Ishikawa (cell line): ENCODE measurements at regions not wholly inside any gene's neighbourhood (a gene's known extent, or its start where the extent isn't known, plus 50 kb on each side); places are given as distances from the start of the nearest gene placed in this dataset.

ENCODE experiments used
- CEBPB ChIP-seq: IDR thresholded peaks from 2 replicates; pipeline ENCODE4 v1.6.1; 2012
- CREB1 ChIP-seq: IDR thresholded peaks from 2 replicates; pipeline ENCODE4 v1.6.1; 2012; ENCODE audit warnings: low read depth
- EGR1 ChIP-seq: IDR thresholded peaks from 2 replicates; pipeline ENCODE4 v1.6.1; 2012
- EP300 ChIP-seq: IDR thresholded peaks from 2 replicates; pipeline ENCODE4 v1.6.1; 2012; ENCODE audit warnings: borderline replicate concordance
- FOXM1 ChIP-seq: IDR thresholded peaks from 2 replicates; pipeline ENCODE4 v1.6.1; 2012; ENCODE audit warnings: low read depth, borderline replicate concordance
- MAX ChIP-seq: IDR thresholded peaks from 2 replicates; pipeline ENCODE4 v1.6.1; 2012
- NFIC ChIP-seq: IDR thresholded peaks from 2 replicates; pipeline ENCODE4 v1.6.1; 2012
- RAD21 ChIP-seq: IDR thresholded peaks from 2 replicates; pipeline ENCODE4 v1.6.1; 2012; ENCODE audit warnings: low read depth
- REST ChIP-seq: IDR thresholded peaks from 2 replicates; pipeline ENCODE4 v1.6.1; 2012; ENCODE audit warnings: low read depth, mild to moderate bottlenecking
- TAF1 ChIP-seq: IDR thresholded peaks from 2 replicates; pipeline ENCODE4 v1.6.1; 2012; ENCODE audit warnings: low read depth, mild to moderate bottlenecking
- TCF12 ChIP-seq: IDR thresholded peaks from 2 replicates; pipeline ENCODE4 v1.6.1; 2012; ENCODE audit warnings: low read depth
- TEAD4 ChIP-seq: IDR thresholded peaks from 2 replicates; pipeline ENCODE4 v1.6.1; 2012
- USF1 ChIP-seq: IDR thresholded peaks from 2 replicates; pipeline ENCODE4 v1.6.1; 2012
- YY1 ChIP-seq: IDR thresholded peaks from 2 replicates; pipeline ENCODE4 v1.6.1; 2012; ENCODE audit warnings: low read depth
- ZBTB7A ChIP-seq: IDR thresholded peaks from 2 replicates; pipeline ENCODE4 v1.6.1; 2012; ENCODE audit warnings: low read depth

- TF ChIP-seq FOXM1, result no peak
- TF ChIP-seq TEAD4, result no peak
- TF ChIP-seq TCF12, result no peak
- TF ChIP-seq REST, result no peak
- no peak for TF ChIP-seq MAX
- no peak for TF ChIP-seq CEBPB
- TF ChIP-seq CREB1, result no peak
- TF ChIP-seq YY1, result no peak
- no peak for TF ChIP-seq EGR1
- TF ChIP-seq USF1, result no peak
- TF ChIP-seq NFIC, result no peak
- TF ChIP-seq ZBTB7A, result no peak
- no peak for TF ChIP-seq TAF1
- TF ChIP-seq EP300, result no peak
- no peak for TF ChIP-seq RAD21
These were observed 158.0 kb upstream of the DMRTA1 start for GRCh38 chr9:22288661-22289060.

GRCh38 chr9:22307013-22307711 lies 139.5 kb upstream of the DMRTA1 start:
- TF ChIP-seq RAD21, result peak; percentile 91
- no peak for TF ChIP-seq TCF12

GRCh38 chr9:22308177-22308576 lies 138.4 kb upstream of the DMRTA1 start:
- TF ChIP-seq RAD21 (0 out of 2 replicates have a peak, but pooled peaks have one; percentile 4), YY1 (no peak)

DNA sequence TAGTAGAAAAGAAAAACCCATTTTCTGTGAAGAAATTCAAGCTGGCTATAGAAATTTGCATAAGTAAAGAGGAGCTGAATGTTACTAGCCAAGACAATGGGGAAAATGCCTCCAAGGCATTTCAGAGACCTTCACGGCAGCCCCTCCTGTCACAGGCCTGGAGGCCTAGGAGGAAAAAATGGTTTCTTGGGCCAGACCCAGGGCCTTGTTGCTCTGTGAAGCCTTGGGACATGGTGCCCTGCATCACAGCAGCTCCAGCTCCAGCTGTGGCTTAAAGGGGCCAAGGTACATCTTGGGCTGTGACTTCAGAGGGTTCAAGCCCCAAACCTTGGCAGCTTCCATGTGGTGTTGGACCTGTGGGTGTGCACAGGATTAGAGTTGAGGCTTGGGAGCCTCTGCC lies 130.0 kb upstream of the DMRTA1 start:
- TF ChIP-seq ZBTB7A (no peak), FOXM1 (no peak), NFIC (no peak), EGR1 (no peak), USF1 (no peak), YY1 (no peak), EP300 (no peak), MAX (no peak), CREB1 (no peak), REST (no peak), RAD21 (no peak), TCF12 (no peak), CEBPB (no peak)

GRCh38 chr9:22331533-22331932 lies 115.1 kb upstream of the DMRTA1 start:
- TF ChIP-seq RAD21 (no peak), NFIC (no peak), ZBTB7A (no peak), CREB1 (no peak)

DNA sequence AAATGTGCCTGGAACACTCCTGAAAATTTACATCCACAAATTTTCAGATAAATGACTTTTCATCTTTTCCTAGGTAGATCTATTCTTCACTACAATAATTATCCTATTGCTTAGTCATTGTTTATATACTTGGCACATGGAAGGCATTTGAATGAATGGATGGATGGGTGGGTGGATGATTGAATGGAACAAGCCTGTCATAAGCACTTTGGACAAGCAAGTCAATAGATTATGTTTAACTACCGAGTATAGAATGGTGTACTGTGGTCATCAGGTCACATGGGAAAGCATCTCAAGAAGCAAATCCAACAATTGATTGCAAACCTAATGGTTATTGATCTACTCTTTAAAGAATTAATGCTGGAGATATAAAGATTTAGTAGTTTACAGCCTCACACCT lies 114.4 kb upstream of the DMRTA1 start:
- TF ChIP-seq CEBPB (no peak), ZBTB7A (no peak), REST (no peak), FOXM1 (no peak), MAX (no peak), EP300 (no peak), NFIC (no peak), TCF12 (no peak), TAF1 (no peak), RAD21 (no peak)
